Esophagus muscularis mucosa (tissue), 4 donors: ENCODE measurements at regions not wholly inside any gene's neighbourhood (a gene's known extent, or its start where the extent isn't known, plus 50 kb on each side); places are given as distances from the start of the nearest gene placed in this dataset.

Source experiments
- DNase-seq: peaks from one replicate; pipeline ENCODE4 v3.0.0-alpha.2; 2017; ENCODE audit errors: extremely low spot score
- H3K27ac ChIP-seq, 4 donors: fragments of 200-600 bp; sonication (generic); replicated peaks in 1 of 4; 1 replicate in 3 of 4; 2 replicates in 1 of 4; pipeline ENCODE4 v1.5.1; 2016 to 2019; ENCODE audit warnings: mild to moderate bottlenecking in 1 of 4
- H3K27me3 ChIP-seq, 4 donors: fragments of 200-600 bp; sonication (generic); one replicate each; pipeline versions ENCODE4 v1.5.1 to v1.6.0; 2016 to 2019
- H3K36me3 ChIP-seq, 4 donors: fragments of 200-600 bp; sonication (generic); one replicate each; pipeline ENCODE4 v1.5.1; 2016 to 2019
- H3K4me1 ChIP-seq, 4 donors: fragments of 200-600 bp; sonication (generic); one replicate each; pipeline ENCODE4 v1.5.1; 2016 to 2019
- H3K4me3 ChIP-seq, 4 donors: fragments of 200-600 bp; sonication (generic); 1 replicate in 2 of 4; 2 replicates in 2 of 4; pipeline ENCODE4 v1.5.1; 2016 to 2019; ENCODE audit warnings: mild to moderate bottlenecking in 4 of 4, moderate library complexity in 1 of 4
- H3K9me3 ChIP-seq, 4 donors: fragments of 200-600 bp; sonication (generic); 1 replicate in 3 of 4; 2 replicates in 1 of 4; pipeline ENCODE4 v1.5.1; 2016 to 2019
- EP300 ChIP-seq: sonication (generic); formaldehyde crosslinking; IDR thresholded peaks from one replicate; pipeline ENCODE4 v1.6.1; 2017; ENCODE audit warnings: antibody characterized with exemption
- POLR2A ChIP-seq: fragments of 450-650 bp; IDR thresholded peaks from one replicate; pipeline ENCODE4 v1.6.1; 2017; ENCODE audit warnings: antibody characterized with exemption, moderate library complexity, mild to moderate bottlenecking, low read depth
- POLR2AphosphoS5 ChIP-seq, 2 donors: sonication (generic); formaldehyde crosslinking; IDR thresholded peaks; one replicate each; pipeline ENCODE4 v1.6.1; 2017; ENCODE audit warnings: antibody characterized with exemption in 2 of 2
- WGBS: methylation state at CpG from one replicate; pipeline ENCODE4 v1.1.5; 2018; 5-methylcytosine and 5-hydroxymethylcytosine counted together
- intact Hi-C: fragments of 100-400 bp; cut with DNase I; formaldehyde crosslinking; loops from one replicate; pipeline ENCODE4 v1.15.1; 2023
- TF ChIP-seq, protein P1 (sequence below), 3 experiments: fragments of 200-600 bp in 2 of 3; fragments of 450-650 bp in 1 of 3; sonication (generic) in 2 of 3; IDR thresholded peaks; one replicate each; pipeline ENCODE4 v1.5.1; 2017 to 2019; ENCODE audit warnings: antibody characterized with exemption in 3 of 3, mild to moderate bottlenecking in 2 of 3, moderate library complexity in 1 of 3

DNA sequence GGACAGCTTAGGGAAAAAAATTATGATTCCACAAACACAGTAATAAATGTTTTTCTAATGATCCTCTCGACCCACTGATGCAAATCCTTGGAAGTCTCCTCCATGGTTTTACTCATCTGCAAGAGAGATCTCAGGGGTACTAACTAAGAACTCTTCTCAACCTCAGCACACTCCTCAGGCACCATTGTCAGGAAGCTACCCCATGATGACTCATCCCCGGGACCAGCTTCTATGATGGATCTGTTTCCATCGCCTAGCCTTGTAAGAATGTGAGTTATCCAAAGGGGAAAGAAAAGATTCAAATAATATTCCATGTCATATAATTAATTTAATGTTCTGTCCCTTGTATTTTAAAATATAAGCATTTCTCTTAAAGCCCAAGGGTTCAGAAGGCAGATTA, 816.1 kb upstream of the IGFBP7 start:
- Histone ChIP-seq H3K9me3 (no peaks in the 10 kb centered on the region), H3K27me3 (no peaks in the 10 kb centered on the region), H3K36me3 (no peaks in the 10 kb centered on the region), H3K27ac (no peak overlapping the region), H3K4me1 (no peaks in the 10 kb centered on the region), H3K4me3 (no peak overlapping the region)
- 87% methylated on average over 3 of the region's 3 CpGs for WGBS
- intact Hi-C loops: no loop called here
- no peak for TF ChIP-seq EP300
- no peak for TF ChIP-seq POLR2AphosphoS5 (IDR thresholded peaks at IDR 0.05)
- TF ChIP-seq POLR2A: no peak
- TF ChIP-seq, protein P1, sequence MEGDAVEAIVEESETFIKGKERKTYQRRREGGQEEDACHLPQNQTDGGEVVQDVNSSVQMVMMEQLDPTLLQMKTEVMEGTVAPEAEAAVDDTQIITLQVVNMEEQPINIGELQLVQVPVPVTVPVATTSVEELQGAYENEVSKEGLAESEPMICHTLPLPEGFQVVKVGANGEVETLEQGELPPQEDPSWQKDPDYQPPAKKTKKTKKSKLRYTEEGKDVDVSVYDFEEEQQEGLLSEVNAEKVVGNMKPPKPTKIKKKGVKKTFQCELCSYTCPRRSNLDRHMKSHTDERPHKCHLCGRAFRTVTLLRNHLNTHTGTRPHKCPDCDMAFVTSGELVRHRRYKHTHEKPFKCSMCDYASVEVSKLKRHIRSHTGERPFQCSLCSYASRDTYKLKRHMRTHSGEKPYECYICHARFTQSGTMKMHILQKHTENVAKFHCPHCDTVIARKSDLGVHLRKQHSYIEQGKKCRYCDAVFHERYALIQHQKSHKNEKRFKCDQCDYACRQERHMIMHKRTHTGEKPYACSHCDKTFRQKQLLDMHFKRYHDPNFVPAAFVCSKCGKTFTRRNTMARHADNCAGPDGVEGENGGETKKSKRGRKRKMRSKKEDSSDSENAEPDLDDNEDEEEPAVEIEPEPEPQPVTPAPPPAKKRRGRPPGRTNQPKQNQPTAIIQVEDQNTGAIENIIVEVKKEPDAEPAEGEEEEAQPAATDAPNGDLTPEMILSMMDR (IDR thresholded peaks at IDR 0.05): no peak
- DNase-seq: no peak

DNA sequence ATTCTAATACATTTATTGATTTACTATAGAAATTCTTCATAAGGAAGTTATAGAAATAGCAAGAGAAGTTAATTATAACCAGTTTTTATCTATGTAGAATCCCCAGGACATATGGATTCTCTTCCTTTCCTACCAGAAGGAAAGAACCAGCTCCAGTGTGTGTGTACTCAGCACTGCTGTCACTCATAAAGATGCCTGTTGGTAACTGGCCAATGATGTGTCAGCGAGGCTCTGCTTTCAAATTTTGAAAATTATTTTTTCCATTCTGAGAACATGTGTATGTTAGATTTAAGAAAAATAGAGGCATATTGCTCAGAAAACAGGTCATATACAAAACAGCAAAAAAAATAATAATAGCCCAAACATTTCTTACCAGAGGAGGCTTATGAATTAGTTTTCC, 814.8 kb upstream of the IGFBP7 start:
- Histone ChIP-seq H3K4me1 (no peaks in the 10 kb centered on the region), H3K9me3 (no peaks in the 10 kb centered on the region), H3K4me3 (no peak overlapping the region), H3K36me3 (no peaks in the 10 kb centered on the region), H3K27ac (no peak overlapping the region), H3K27me3 (no peaks in the 10 kb centered on the region)
- intact Hi-C loops: no loop called here
- TF ChIP-seq EP300 (no peak), POLR2A (no peak), POLR2AphosphoS5 (IDR thresholded peaks at IDR 0.05) (no peak)
- 92% methylated on average over 1 of the region's 1 CpG for WGBS
- no peak for DNase-seq

DNA sequence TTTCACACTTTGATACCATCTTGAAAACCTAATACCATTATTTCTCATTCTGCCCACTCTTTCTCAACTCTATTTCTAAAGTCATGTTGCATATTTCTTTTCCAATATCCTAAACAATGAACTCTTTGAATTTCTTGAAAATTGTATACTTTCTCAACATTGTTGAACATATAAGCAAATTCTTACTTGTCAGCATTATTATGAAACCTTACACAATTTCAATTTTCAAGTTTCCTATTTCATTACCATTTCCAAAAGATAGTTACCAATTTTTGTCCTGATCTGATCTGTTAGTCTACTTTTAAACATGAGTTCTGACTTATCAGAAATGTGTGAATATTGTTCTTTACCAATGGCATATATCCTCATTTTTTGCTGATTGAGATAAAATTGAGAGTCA, 806.3 kb upstream of the IGFBP7 start:
- no peaks in the 10 kb centered on the region for H3K36me3 ChIP-seq
- DNase-seq: no peak
- no peaks in the 10 kb centered on the region for H3K27me3 ChIP-seq
- no peak overlapping the region for H3K27ac ChIP-seq
- intact Hi-C loops: no loop called here
- TF ChIP-seq EP300 (no peak), POLR2A (no peak), POLR2AphosphoS5 (IDR thresholded peaks at IDR 0.05) (no peak)
- TF ChIP-seq, protein P1 (IDR thresholded peaks at IDR 0.05): no peak
- no peak overlapping the region for H3K4me3 ChIP-seq
- no peaks in the 10 kb centered on the region for H3K9me3 ChIP-seq
- H3K4me1 ChIP-seq: no peaks in the 10 kb centered on the region

DNA sequence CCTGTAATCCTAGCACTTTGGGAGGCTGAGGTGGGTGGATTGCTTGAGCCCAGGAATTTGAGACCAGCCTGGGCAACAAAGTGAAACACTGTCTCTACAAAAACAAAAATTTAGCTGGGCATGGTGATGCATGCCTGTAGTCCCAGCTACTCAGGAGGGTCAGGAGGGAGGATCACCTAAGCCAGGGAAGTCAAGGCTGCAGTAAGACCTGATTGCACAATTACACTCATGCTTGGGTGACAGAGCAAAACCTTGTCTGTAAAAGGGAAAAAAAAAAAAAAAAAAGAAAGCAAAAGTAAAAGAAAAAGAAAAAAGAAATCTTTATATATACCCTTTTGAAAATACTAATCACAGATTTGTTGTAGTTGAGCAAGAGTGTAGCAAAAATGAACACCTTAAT, 801.0 kb upstream of the IGFBP7 start:
- TF ChIP-seq, protein P1 (IDR thresholded peaks at IDR 0.05): no peak
- no peak for TF ChIP-seq POLR2A
- no peak for TF ChIP-seq POLR2AphosphoS5 (IDR thresholded peaks at IDR 0.05)
- no peak for TF ChIP-seq EP300
- Histone ChIP-seq H3K36me3 (no peaks in the 10 kb centered on the region), H3K27me3 (no peaks in the 10 kb centered on the region), H3K9me3 (no peaks in the 10 kb centered on the region), H3K4me1 (no peaks in the 10 kb centered on the region), H3K4me3 (no peak overlapping the region), H3K27ac (no peak overlapping the region)
- intact Hi-C loops: no loop called here
- no peak for DNase-seq

DNA sequence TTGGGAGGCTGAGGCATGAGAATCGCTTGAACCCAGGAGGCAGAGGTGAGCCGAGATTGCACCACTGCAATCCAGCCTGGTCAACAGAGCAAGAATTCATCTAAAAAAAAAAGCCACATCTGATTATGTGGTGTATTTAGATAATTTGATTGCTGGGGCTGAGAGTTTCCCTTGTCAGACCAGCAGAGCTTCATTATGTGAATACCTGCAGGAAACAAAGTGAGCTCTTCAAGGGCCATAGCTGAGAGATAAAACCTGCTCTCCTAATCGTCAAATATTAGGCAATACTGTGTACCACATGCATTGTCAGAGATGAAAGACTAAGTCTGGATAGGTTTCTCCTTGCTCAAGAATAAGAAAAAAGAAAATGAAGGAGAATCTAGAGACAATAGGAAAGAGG, 800.0 kb upstream of the IGFBP7 start:
- 95% methylated on average over 3 of the region's 3 CpGs for WGBS
- intact Hi-C loops: no loop called here
- Histone ChIP-seq H3K4me3 (no peak overlapping the region), H3K27me3 (no peaks in the 10 kb centered on the region), H3K4me1 (no peaks in the 10 kb centered on the region), H3K36me3 (no peaks in the 10 kb centered on the region), H3K9me3 (no peaks in the 10 kb centered on the region), H3K27ac (no peak overlapping the region)
- TF ChIP-seq, protein P1 (IDR thresholded peaks at IDR 0.05): no peak
- TF ChIP-seq EP300 (no peak), POLR2AphosphoS5 (IDR thresholded peaks at IDR 0.05) (no peak), POLR2A (no peak)
- DNase-seq: no peak
